CD4-positive, alpha-beta T cell treated with Interleukin-4 for 4 hours (primary cell): ENCODE measurements at regions not wholly inside any gene's neighbourhood (a gene's known extent, or its start where the extent isn't known, plus 50 kb on each side); places are given as distances from the start of the nearest gene placed in this dataset.

Experiments
- DNase-seq: peaks from one replicate; pipeline ENCODE4 v3.0.0-alpha.2; 2020

GRCh38 chr4:138851391-138852335 is 163.9 kb upstream of the NOCT start:
- no peak for DNase-seq

- no peak for DNase-seq
These were observed 169.9 kb upstream of the NOCT start for GRCh38 chr4:138845664-138846063.

GRCh38 chr4:138845054-138845453 is 170.5 kb upstream of the NOCT start:
- DNase-seq = no peak

- DNase-seq = no peak
These were observed 172.0 kb upstream of the NOCT start for GRCh38 chr4:138843616-138844015.

GRCh38 chr4:138841343-138841742 is 174.2 kb upstream of the NOCT start:
- DNase-seq = no peak

- no peak for DNase-seq
These were observed 177.3 kb upstream of the NOCT start for GRCh38 chr4:138838251-138838650.

GRCh38 chr4:138835832-138836533 is 179.6 kb upstream of the NOCT start:
- no peak for DNase-seq

- DNase-seq = no peak
These were observed 181.6 kb upstream of the NOCT start for GRCh38 chr4:138833974-138834373.

- no peak for DNase-seq
These were observed 183.0 kb upstream of the NOCT start for GRCh38 chr4:138832563-138832962.

GRCh38 chr4:138831948-138832347 is 183.6 kb upstream of the NOCT start:
- DNase-seq = no peak

GRCh38 chr4:138828926-138829325 is 186.7 kb upstream of the NOCT start:
- no peak for DNase-seq

- DNase-seq = no peak
These were observed 188.8 kb upstream of the NOCT start for GRCh38 chr4:138826754-138827153.

GRCh38 chr4:138826322-138826721 is 189.3 kb upstream of the NOCT start:
- DNase-seq = no peak

GRCh38 chr4:138821331-138821730 is 194.2 kb upstream of the NOCT start:
- DNase-seq = no peak

- DNase-seq = no peak
These were observed 198.7 kb upstream of the NOCT start for GRCh38 chr4:138816875-138817274.

GRCh38 chr4:138815811-138816210 is 199.8 kb upstream of the NOCT start:
- DNase-seq = no peak

- DNase-seq = no peak
These were observed 209.8 kb upstream of the NOCT start for GRCh38 chr4:138805736-138806135.

GRCh38 chr4:138804711-138805110 is 210.9 kb upstream of the NOCT start:
- DNase-seq = no peak

- no peak for DNase-seq
These were observed 212.5 kb upstream of the NOCT start for GRCh38 chr4:138803051-138803450.

- DNase-seq = no peak
These were observed 213.1 kb upstream of the NOCT start for GRCh38 chr4:138802499-138802898.

- DNase-seq = no peak
These were observed 215.2 kb upstream of the NOCT start for GRCh38 chr4:138800421-138800820.

GRCh38 chr4:138798404-138798803 is 217.2 kb upstream of the NOCT start:
- no peak for DNase-seq

- no peak for DNase-seq
These were observed 217.9 kb upstream of the NOCT start for GRCh38 chr4:138797646-138798045.

GRCh38 chr4:138796761-138797160 is 218.8 kb upstream of the NOCT start:
- DNase-seq = no peak
